Muscle layer of duodenum (tissue), 2 donors: ENCODE measurements at regions not wholly inside any gene's neighbourhood (a gene's known extent, or its start where the extent isn't known, plus 50 kb on each side); places are given as distances from the start of the nearest gene placed in this dataset.

Experiments used
- H3K27ac ChIP-seq: one replicate; pipeline ENCODE4 v1.7.0; 2013; ENCODE audit warnings: mild to moderate bottlenecking, low read length
- H3K27me3 ChIP-seq: one replicate; pipeline ENCODE4 v1.7.0; 2013; ENCODE audit warnings: low read depth, mild to moderate bottlenecking, control low read depth, low read length
- H3K36me3 ChIP-seq, 2 donors: one replicate each; pipeline ENCODE4 v1.7.0; 2013; ENCODE audit warnings: low read length in 2 of 2, control low read depth in 1 of 2, mild to moderate bottlenecking in 1 of 2; ENCODE audit not compliant: insufficient read depth in 2 of 2, control insufficient read depth in 1 of 2
- H3K4me1 ChIP-seq, 2 donors: one replicate each; pipeline ENCODE4 v1.7.0; 2013; ENCODE audit warnings: low read length in 2 of 2, mild to moderate bottlenecking in 2 of 2, control low read depth in 1 of 2, moderate library complexity in 1 of 2; ENCODE audit not compliant: insufficient read depth in 2 of 2, control insufficient read depth in 1 of 2
- H3K4me3 ChIP-seq, 2 donors: one replicate each; pipeline ENCODE4 v1.7.0; 2013; ENCODE audit warnings: low read length in 2 of 2, low read depth in 1 of 2, mild to moderate bottlenecking in 1 of 2
- H3K9me3 ChIP-seq, 2 donors: one replicate each; pipeline ENCODE4 v1.7.0; 2013; ENCODE audit warnings: low read length in 2 of 2, control low read depth in 1 of 2, mild to moderate bottlenecking in 1 of 2; ENCODE audit not compliant: control insufficient read depth in 1 of 2
- donor health status: healthy.

GRCh38 chr5:125798307-125798706, 624.9 kb upstream of the GRAMD2B start:
- Histone ChIP-seq H3K4me3 (no peak overlapping the region), H3K27me3 (no peaks in the 10 kb centered on the region), H3K36me3 (no peaks in the 10 kb centered on the region), H3K27ac (no peak overlapping the region), H3K9me3 (peaks cover 0 to 3% of the 10 kb centered on the region in 2 donors), H3K4me1 (no peaks in the 10 kb centered on the region)

GRCh38 chr5:125812651-125813050, 610.6 kb upstream of the GRAMD2B start:
- Histone ChIP-seq H3K36me3 (no peaks in the 10 kb centered on the region), H3K9me3 (no peaks in the 10 kb centered on the region), H3K4me1 (no peaks in the 10 kb centered on the region), H3K27me3 (no peaks in the 10 kb centered on the region), H3K27ac (no peak overlapping the region), H3K4me3 (no peak overlapping the region)

GRCh38 chr5:125813221-125813974, 609.8 kb upstream of the GRAMD2B start:
- no peaks in the 10 kb centered on the region for H3K36me3 ChIP-seq
- H3K27me3 ChIP-seq, result no peaks in the 10 kb centered on the region
- H3K9me3 ChIP-seq, result no peaks in the 10 kb centered on the region
- no peak overlapping the region for H3K4me3 ChIP-seq
- no peaks in the 10 kb centered on the region for H3K4me1 ChIP-seq
- no peak overlapping the region for H3K27ac ChIP-seq

- Histone ChIP-seq H3K27me3 (no peaks in the 10 kb centered on the region), H3K4me3 (no peak overlapping the region), H3K36me3 (no peaks in the 10 kb centered on the region), H3K4me1 (no peaks in the 10 kb centered on the region), H3K9me3 (no peaks in the 10 kb centered on the region), H3K27ac (no peak overlapping the region)
Observed at GRCh38 chr5:125814119-125814518, 609.1 kb upstream of the GRAMD2B start.

- H3K4me3 ChIP-seq, result no peak overlapping the region
- no peak overlapping the region for H3K27ac ChIP-seq
- H3K36me3 ChIP-seq, result no peaks in the 10 kb centered on the region
- no peaks in the 10 kb centered on the region for H3K4me1 ChIP-seq
- H3K27me3 ChIP-seq, result no peaks in the 10 kb centered on the region
- no peaks in the 10 kb centered on the region for H3K9me3 ChIP-seq
Observed at GRCh38 chr5:125823572-125823971, 599.6 kb upstream of the GRAMD2B start.

GRCh38 chr5:125826214-125826613, 597.0 kb upstream of the GRAMD2B start:
- H3K27ac ChIP-seq, result no peak overlapping the region

GRCh38 chr5:125829349-125829748, 593.9 kb upstream of the GRAMD2B start:
- no peaks in the 10 kb centered on the region for H3K27me3 ChIP-seq
- no peak overlapping the region for H3K27ac ChIP-seq
- no peak overlapping the region for H3K4me3 ChIP-seq
- H3K9me3 ChIP-seq, result peaks cover 0 to 2% of the 10 kb centered on the region in 2 donors
- no peaks in the 10 kb centered on the region for H3K36me3 ChIP-seq
- no peaks in the 10 kb centered on the region for H3K4me1 ChIP-seq

More at GRCh38 chr5:125826214-125826613, 597.0 kb upstream of the GRAMD2B start:
- Histone ChIP-seq H3K36me3 (no peaks in the 10 kb centered on the region), H3K9me3 (no peaks in the 10 kb centered on the region), H3K4me1 (no peaks in the 10 kb centered on the region), H3K4me3 (no peak overlapping the region), H3K27me3 (no peaks in the 10 kb centered on the region)

- Histone ChIP-seq H3K27me3 (no peaks in the 10 kb centered on the region), H3K36me3 (no peaks in the 10 kb centered on the region), H3K4me1 (peaks cover 8 to 9% of the 10 kb centered on the region in 2 donors), H3K4me3 (no peak overlapping the region), H3K9me3 (peaks cover 0 to 2% of the 10 kb centered on the region in 2 donors), H3K27ac (no peak overlapping the region)
Observed at GRCh38 chr5:125833398-125833797, 589.8 kb upstream of the GRAMD2B start.

GRCh38 chr5:125834438-125835115, 588.6 kb upstream of the GRAMD2B start:
- peaks cover 0 to 2% of the 10 kb centered on the region in 2 donors for H3K9me3 ChIP-seq
- H3K27ac ChIP-seq, result no peak overlapping the region
- H3K4me3 ChIP-seq, result no peak overlapping the region
- H3K4me1 ChIP-seq, result peaks cover 8 to 9% of the 10 kb centered on the region in 2 donors
- H3K36me3 ChIP-seq, result no peaks in the 10 kb centered on the region
- H3K27me3 ChIP-seq, result no peaks in the 10 kb centered on the region

GRCh38 chr5:125835293-125836172, 587.7 kb upstream of the GRAMD2B start:
- no peaks in the 10 kb centered on the region for H3K27me3 ChIP-seq
- peaks cover 8 to 9% of the 10 kb centered on the region in 2 donors for H3K4me1 ChIP-seq
- peaks cover 0 to 2% of the 10 kb centered on the region in 2 donors for H3K9me3 ChIP-seq
- H3K36me3 ChIP-seq, result no peaks in the 10 kb centered on the region
- no peak overlapping the region for H3K4me3 ChIP-seq
- no peak overlapping the region for H3K27ac ChIP-seq

- Histone ChIP-seq H3K27ac (no peak overlapping the region), H3K4me3 (no peak overlapping the region), H3K36me3 (no peaks in the 10 kb centered on the region), H3K4me1 (peaks cover 8 to 9% of the 10 kb centered on the region in 2 donors), H3K27me3 (no peaks in the 10 kb centered on the region), H3K9me3 (peaks cover 0 to 2% of the 10 kb centered on the region in 2 donors)
Observed at GRCh38 chr5:125836256-125836655, 587.0 kb upstream of the GRAMD2B start.
